SU-DHL-6 (cell line): ENCODE measurements at regions not wholly inside any gene's neighbourhood (a gene's known extent, or its start where the extent isn't known, plus 50 kb on each side); places are given as distances from the start of the nearest gene placed in this dataset.
A peak's percentile ranks its signal among the peaks of the same experiment; 100 is the strongest.

Experiments
- H2AFZ ChIP-seq: fragments of 200-600 bp; sonication (generic); 2 replicates; pipeline ENCODE4 v1.6.1; 2014; ENCODE audit warnings: low read depth, mild to moderate bottlenecking, moderate library complexity, mixed read lengths, antibody characterized with exemption, low read length; ENCODE audit not compliant: severe bottlenecking
- H3F3A ChIP-seq: fragments of 200-600 bp; shearing (Covaris generic); 2 replicates; pipeline ENCODE4 v1.6.0; 2016; ENCODE audit warnings: antibody characterized with exemption, mild to moderate bottlenecking; ENCODE audit not compliant: insufficient read depth
- H3K27ac ChIP-seq: fragments of 200-600 bp; sonication (generic); 2 replicates; pipeline ENCODE4 v1.5.1; 2016; ENCODE audit warnings: low read depth, mild to moderate bottlenecking, low read length, moderate library complexity, mixed read lengths
- H3K27me3 ChIP-seq: fragments of 200-600 bp; sonication (generic), shearing (Covaris generic); 2 replicates; pipeline ENCODE4 v1.6.0; 2014; ENCODE audit warnings: mild to moderate bottlenecking, low read length
- H3K36me3 ChIP-seq: fragments of 200-600 bp; sonication (generic); 2 replicates; pipeline ENCODE4 v1.6.1; 2014; ENCODE audit warnings: mild to moderate bottlenecking, low read length, mixed read lengths
- H3K4me2 ChIP-seq: fragments of 300-600, 200-600 bp; shearing (Covaris generic), sonication (generic); 2 replicates; pipeline ENCODE4 v1.6.0; 2014; ENCODE audit warnings: low read length, low read depth, mild to moderate bottlenecking; ENCODE audit not compliant: poor library complexity, severe bottlenecking
- H3K4me3 ChIP-seq: fragments of 200-600 bp; sonication (generic); 2 replicates; pipeline ENCODE4 v1.5.1; 2014; ENCODE audit warnings: antibody characterized with exemption, low read length, mild to moderate bottlenecking, mixed read lengths; ENCODE audit not compliant: insufficient read depth, poor library complexity, severe bottlenecking
- H3K79me2 ChIP-seq: fragments of 200-600 bp; sonication (generic); 2 replicates; pipeline ENCODE4 v1.6.1; 2014; ENCODE audit warnings: mild to moderate bottlenecking, low read length, moderate library complexity; ENCODE audit not compliant: insufficient read depth
- H3K9ac ChIP-seq: fragments of 200-600 bp; sonication (generic); 2 replicates; pipeline ENCODE4 v1.7.0; 2014; ENCODE audit warnings: mild to moderate bottlenecking, low read length
- H3K9me2 ChIP-seq: fragments of 200-600 bp; sonication (generic); replicated peaks from 2 replicates; pipeline ENCODE4 v1.6.1; 2014; ENCODE audit warnings: low read length; ENCODE audit not compliant: insufficient read depth
- H3K9me3 ChIP-seq: fragments of 200-600 bp; sonication (generic); 2 replicates; pipeline ENCODE4 v1.6.1; 2014; ENCODE audit warnings: low read length, mixed read lengths; ENCODE audit not compliant: insufficient read depth
- H4K20me1 ChIP-seq: fragments of 200-600 bp; sonication (generic); 2 replicates; pipeline ENCODE4 v1.6.1; 2014; ENCODE audit warnings: low read depth, mild to moderate bottlenecking, antibody characterized with exemption, low read length, moderate library complexity, mixed read lengths
- EZH2phosphoT487 ChIP-seq: fragments of 200-600 bp; sonication (generic), shearing (Covaris generic); conservative IDR thresholded peaks from 2 replicates; pipeline ENCODE4 v1.6.1; 2018; ENCODE audit warnings: mild to moderate bottlenecking, antibody characterized with exemption, low read length, moderate library complexity, mixed read lengths
- TF ChIP-seq, protein P1 (sequence below): fragments of 200-600 bp; sonication (generic); IDR thresholded peaks from one replicate; pipeline ENCODE4 v1.5.1; 2017; ENCODE audit warnings: antibody characterized with exemption, mild to moderate bottlenecking, low read length, moderate library complexity; ENCODE audit not compliant: insufficient read depth, poor library complexity, severe bottlenecking

DNA sequence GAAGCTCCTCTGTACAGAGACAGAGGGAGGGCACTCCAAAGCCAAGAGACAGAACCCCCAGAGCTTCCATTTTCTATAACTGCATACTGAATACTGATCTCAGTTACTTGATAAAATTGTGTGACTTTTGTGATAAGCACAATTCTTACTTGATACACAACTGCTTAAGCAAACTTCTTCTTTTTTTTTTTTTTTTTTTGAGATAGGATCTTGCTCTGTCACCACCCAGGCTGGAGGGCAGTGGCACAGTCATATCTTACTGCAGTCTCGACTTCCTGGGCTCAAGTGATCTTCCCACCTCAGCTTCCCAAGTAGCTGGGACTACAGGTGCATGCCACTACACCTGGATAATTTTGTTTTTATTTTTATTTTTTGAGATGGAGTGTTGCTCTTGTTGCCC lies 252.1 kb upstream of the ZNF608 start:
- H3K27me3 ChIP-seq, result no peaks in the 10 kb centered on the region
- H3K79me2 ChIP-seq, result peaks cover 3% of the 10 kb centered on the region; the same call in 1 of the 2 replicates
- peak overlapping the region; percentile 100 for H3K27ac ChIP-seq
- no peaks in the 10 kb centered on the region for H3K9me2 ChIP-seq
- H3K9ac ChIP-seq, result peak overlapping the region; percentile 15; the same call in 1 of the 2 replicates
- H3K4me3 ChIP-seq, result no peak overlapping the region
- H3K36me3 ChIP-seq, result no peaks in the 10 kb centered on the region
- no peak overlapping the region for H2AFZ ChIP-seq
- H3F3A ChIP-seq, result peaks cover 61% of the 10 kb centered on the region
- no peaks in the 10 kb centered on the region for H3K9me3 ChIP-seq
- H4K20me1 ChIP-seq, result no peaks in the 10 kb centered on the region
- TF ChIP-seq EZH2phosphoT487, result no peak
- TF ChIP-seq, protein P1, sequence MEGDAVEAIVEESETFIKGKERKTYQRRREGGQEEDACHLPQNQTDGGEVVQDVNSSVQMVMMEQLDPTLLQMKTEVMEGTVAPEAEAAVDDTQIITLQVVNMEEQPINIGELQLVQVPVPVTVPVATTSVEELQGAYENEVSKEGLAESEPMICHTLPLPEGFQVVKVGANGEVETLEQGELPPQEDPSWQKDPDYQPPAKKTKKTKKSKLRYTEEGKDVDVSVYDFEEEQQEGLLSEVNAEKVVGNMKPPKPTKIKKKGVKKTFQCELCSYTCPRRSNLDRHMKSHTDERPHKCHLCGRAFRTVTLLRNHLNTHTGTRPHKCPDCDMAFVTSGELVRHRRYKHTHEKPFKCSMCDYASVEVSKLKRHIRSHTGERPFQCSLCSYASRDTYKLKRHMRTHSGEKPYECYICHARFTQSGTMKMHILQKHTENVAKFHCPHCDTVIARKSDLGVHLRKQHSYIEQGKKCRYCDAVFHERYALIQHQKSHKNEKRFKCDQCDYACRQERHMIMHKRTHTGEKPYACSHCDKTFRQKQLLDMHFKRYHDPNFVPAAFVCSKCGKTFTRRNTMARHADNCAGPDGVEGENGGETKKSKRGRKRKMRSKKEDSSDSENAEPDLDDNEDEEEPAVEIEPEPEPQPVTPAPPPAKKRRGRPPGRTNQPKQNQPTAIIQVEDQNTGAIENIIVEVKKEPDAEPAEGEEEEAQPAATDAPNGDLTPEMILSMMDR, result no peak
- peak overlapping the region; percentile 95 for H3K4me2 ChIP-seq

DNA sequence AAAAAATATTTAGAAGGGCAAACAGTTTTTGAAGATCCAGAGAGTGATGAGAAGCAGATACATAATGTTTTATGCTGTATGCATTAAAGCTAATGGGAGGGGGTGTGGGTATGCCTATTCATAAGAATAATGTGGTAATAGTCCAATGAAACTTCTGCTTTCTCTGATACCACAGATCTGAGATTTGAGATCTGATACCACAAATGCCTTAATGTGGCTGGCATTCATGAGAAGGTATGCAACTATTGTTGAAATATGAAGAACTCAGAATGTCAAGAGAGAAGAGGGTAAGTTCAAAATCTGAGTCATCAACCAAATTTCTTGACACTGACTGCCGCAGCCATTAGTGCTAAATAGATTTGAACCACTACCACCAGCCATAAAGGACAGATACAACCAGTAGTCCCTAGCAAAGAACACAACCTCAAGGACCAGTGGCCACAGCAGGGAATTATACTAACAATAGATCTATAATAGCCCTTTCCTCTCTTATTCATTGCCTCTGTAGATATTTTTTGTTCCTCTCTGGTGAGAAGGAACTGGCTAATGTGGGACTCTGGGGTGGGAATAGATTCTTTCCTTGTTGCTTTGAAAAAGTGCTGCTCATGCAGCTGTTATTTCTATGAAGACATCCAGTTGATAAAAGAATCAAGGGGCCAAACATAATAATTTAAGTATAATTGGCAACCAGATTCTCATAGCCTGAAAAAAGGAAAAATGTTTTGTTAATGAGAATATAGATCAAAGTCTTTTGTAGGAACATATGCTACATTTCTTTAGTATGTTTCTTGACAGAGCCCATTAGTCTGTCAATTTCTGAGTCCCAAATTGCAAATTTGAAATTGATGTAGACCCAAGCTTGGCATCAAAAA lies 256.5 kb upstream of the ZNF608 start:
- H3K9ac ChIP-seq, result peak overlapping the region; percentile 56
- H3K9me3 ChIP-seq, result no peaks in the 10 kb centered on the region
- peaks cover 6% of the 10 kb centered on the region; the same call in 1 of the 2 replicates for H3K79me2 ChIP-seq
- peak overlapping the region; percentile 35 for H3K4me3 ChIP-seq
- no peaks in the 10 kb centered on the region for H3K9me2 ChIP-seq
- no peaks in the 10 kb centered on the region for H3K27me3 ChIP-seq
- H4K20me1 ChIP-seq, result no peaks in the 10 kb centered on the region
- TF ChIP-seq EZH2phosphoT487, result no peak
- TF ChIP-seq, protein P1, result no peak
- no peak overlapping the region for H2AFZ ChIP-seq
- peak overlapping the region; percentile 95 for H3K4me2 ChIP-seq
- H3K36me3 ChIP-seq, result no peaks in the 10 kb centered on the region
- H3K27ac ChIP-seq, result peak overlapping the region; percentile 100
- H3F3A ChIP-seq, result peaks cover 83% of the 10 kb centered on the region

DNA sequence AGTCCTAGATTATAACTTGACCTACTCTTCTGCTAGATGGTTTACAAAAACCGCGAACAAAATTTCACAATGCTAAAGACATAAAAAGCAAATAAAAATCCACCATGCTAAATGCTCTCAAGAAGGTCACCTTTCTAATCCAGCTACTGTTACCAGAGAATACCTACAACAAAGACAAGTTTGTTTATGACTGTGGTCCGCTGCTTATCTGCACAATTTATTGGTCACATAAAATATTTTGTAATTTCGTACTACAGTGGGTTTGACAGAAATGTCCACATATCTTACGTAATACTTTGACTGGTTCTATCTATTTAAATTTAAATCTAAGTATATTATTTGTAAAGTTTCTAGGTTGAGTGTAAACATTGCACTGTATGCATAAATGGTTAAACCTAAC lies 257.6 kb upstream of the ZNF608 start:
- Histone ChIP-seq H3K9me3 (no peaks in the 10 kb centered on the region), H3K79me2 (peaks cover 6% of the 10 kb centered on the region; the same call in 1 of the 2 replicates), H3K27me3 (no peaks in the 10 kb centered on the region), H3F3A (peaks cover 74% of the 10 kb centered on the region), H3K4me2 (peak overlapping the region; percentile 95), H3K27ac (peak overlapping the region; percentile 100), H3K9me2 (no peaks in the 10 kb centered on the region), H3K4me3 (peak overlapping the region; percentile 35), H3K9ac (peak overlapping the region; percentile 56), H4K20me1 (no peaks in the 10 kb centered on the region), H3K36me3 (no peaks in the 10 kb centered on the region), H2AFZ (peak overlapping the region; percentile 10)
- TF ChIP-seq, protein P1, result no peak
- TF ChIP-seq EZH2phosphoT487, result no peak
